ENCODE measurements at regions not wholly inside any gene's neighbourhood (a gene's known extent, or its start where the extent isn't known, plus 50 kb on each side); places are given as distances from the start of the nearest gene placed in this dataset.
A peak's percentile ranks its signal among the peaks of the same experiment; 100 is the strongest.

DNA sequence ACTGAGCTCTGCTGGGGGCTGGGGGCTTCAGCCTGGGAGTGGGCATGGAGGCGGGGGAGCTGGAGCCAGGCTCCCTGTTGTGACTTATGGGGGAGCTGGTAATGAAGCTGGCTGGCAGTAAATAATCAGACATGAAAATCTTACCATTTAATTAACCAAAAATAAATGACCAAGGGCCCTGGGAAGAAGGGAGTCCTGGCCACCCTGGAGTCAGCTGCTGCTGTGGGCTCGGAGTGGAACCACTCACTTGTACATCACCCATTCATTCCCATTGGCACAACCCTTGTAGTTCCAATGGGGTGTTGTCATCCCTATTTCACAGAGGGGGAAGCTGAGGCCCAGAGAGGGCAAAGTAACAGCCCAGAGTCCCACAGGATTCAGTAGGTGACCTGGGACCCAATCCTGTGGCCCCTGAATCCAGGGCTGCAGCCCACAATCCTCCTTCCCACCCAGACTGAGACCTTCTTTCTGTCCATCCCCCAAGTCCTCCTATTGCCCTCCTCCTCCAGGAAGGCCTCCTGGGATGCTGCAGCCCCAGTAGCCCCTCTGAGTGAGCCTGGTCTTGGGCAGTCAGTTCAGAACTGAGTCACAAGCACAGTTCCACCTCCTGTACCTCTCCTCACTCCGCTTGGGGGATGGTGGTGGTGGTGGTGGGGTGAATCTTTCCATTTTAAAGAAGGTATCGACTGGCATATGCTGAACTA, 259.4 kb upstream of the MVB12B start:
- Histone ChIP-seq H3K79me2 (ENCODE audit: control insufficient read depth, insufficient read depth, low read length) (no peaks in the 10 kb centered on the region), H3K36me3 (ENCODE audit: control insufficient read depth, insufficient read depth, low read length) (no peaks in the 10 kb centered on the region), H3K4me1 (replicated peaks in 1 of 2; ENCODE audit: control insufficient read depth in 2 of 2, insufficient read depth in 2 of 2, low read length in 2 of 2) (no peaks in the 10 kb centered on the region), H3K9me3 (replicated peaks; ENCODE audit: control insufficient read depth, insufficient read depth, low read depth, low read length) (no peaks in the 10 kb centered on the region), H4K20me1 (replicated peaks; ENCODE audit: control insufficient read depth, insufficient read depth, low read length) (no peaks in the 10 kb centered on the region), H3K9ac (ENCODE audit: insufficient read depth in 1 of 2, low read depth in 2 of 2, low read length in 2 of 2) (no peak overlapping the region), H3K27ac (ENCODE audit: extremely low read depth, low read depth, low read length) (no peak overlapping the region), H3K4me2 (ENCODE audit: insufficient read depth, low read length) (no peak overlapping the region), H3K27me3 (ENCODE audit: control insufficient read depth in 2 of 2, insufficient read depth in 2 of 2, low read length in 2 of 2) (peaks cover 2 to 23% of the 10 kb centered on the region in 2 experiments; a peak in 3 of 5 replicates), H3K9me1 (ENCODE audit: control insufficient read depth, insufficient read depth, low read length) (no peaks in the 10 kb centered on the region), H2AFZ (ENCODE audit: low read depth, low read length) (no peak overlapping the region), H3K4me3 (no peak overlapping the region)
- intact Hi-C loops (cut with micrococcal nuclease) = no loop called here
- ChIA-PET POLR2A (interaction anchor here (1.2 kb wide), 1 partner anchor 13 kb away, joined by 4 read pairs; no protein-coding TSS in a partner anchor), CTCF (ENCODE audit: low intra/inter-chr PET ratio) (no interaction called here)
- DNase-seq (ENCODE audit: extremely low read depth in 1 of 4, low spot score in 3 of 4) (no peak), FAIRE-seq (no peak), ATAC-seq (no peak)
- in situ Hi-C loops (cut with MboI) = no loop called here
- no TSS peak for BruUV-seq (replicated peaks)
- WGBS (ENCODE audit: insufficient coverage, low coverage, missing lambda C conversion rate) = 6% methylated on average over 2 of the region's 4 CpGs
- TF ChIP-seq CREBBP (IDR thresholded peaks at IDR 0.05; ENCODE audit: low read depth, low read length) = no peak
- no peak for TF ChIP-seq JUNB (CRISPR knock-in tag; conservative IDR thresholded peaks at IDR 0.05)
- no peak for TF ChIP-seq KHSRP (IDR thresholded peaks at IDR 0.05)
- TF ChIP-seq DDX20 (tag; IDR thresholded peaks at IDR 0.05; ENCODE audit: low read depth) = no peak
- peak; percentile 94 for TF ChIP-seq ZFP36 (IDR thresholded peaks at IDR 0.05; ENCODE audit: low read depth, low read length, partially characterized antibody)

DNA sequence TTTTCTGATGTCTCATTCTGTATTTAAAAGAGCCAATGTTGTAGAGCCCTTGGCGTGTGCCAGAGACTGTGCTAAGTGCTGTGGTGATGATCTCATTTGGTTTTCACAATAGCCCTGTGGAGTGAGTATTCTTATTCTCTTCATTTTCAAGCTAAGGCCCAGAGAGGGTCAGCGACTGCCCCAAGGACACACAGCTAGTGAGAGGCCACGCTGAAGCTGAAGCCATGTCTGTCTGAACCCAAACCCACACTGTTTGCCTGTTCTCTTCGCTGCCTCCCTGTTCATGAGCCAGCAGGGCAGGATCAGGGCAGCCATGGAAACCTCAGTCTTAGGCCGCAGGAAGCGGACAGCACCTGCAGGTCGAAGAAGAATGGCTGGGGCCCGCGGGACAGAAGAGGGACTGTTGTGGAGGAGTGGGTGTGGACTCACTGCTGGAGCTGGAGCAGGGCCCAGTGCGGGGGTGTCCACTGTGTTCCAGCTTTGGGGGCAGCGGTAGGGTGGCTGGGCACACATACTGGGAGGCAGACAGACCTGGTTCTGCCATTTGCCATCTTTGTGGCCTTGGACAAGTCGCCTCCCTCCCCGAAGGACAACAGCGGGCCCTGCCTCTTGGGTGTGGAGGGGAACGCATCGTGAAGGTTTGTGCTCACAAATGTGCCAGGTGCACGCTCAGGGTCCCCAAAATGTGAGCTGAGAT, 257.9 kb upstream of the MVB12B start:
- H3K9ac ChIP-seq (ENCODE audit: insufficient read depth in 1 of 2, low read depth in 2 of 2, low read length in 2 of 2) = no peak overlapping the region
- H3K27me3 ChIP-seq (ENCODE audit: control insufficient read depth in 2 of 2, insufficient read depth in 2 of 2, low read length in 2 of 2) = peaks cover 2 to 31% of the 10 kb centered on the region in 2 experiments; a peak in 3 of 5 replicates
- H3K79me2 ChIP-seq (ENCODE audit: control insufficient read depth, insufficient read depth, low read length) = no peaks in the 10 kb centered on the region
- H3K36me3 ChIP-seq (ENCODE audit: control insufficient read depth, insufficient read depth, low read length) = no peaks in the 10 kb centered on the region
- H4K20me1 ChIP-seq (replicated peaks; ENCODE audit: control insufficient read depth, insufficient read depth, low read length) = no peaks in the 10 kb centered on the region
- no peaks in the 10 kb centered on the region for H3K4me1 ChIP-seq (replicated peaks in 1 of 2; ENCODE audit: control insufficient read depth in 2 of 2, insufficient read depth in 2 of 2, low read length in 2 of 2)
- CTCF ChIA-PET (ENCODE audit: low intra/inter-chr PET ratio) = no interaction called here
- no peak overlapping the region for H3K4me2 ChIP-seq (ENCODE audit: insufficient read depth, low read length)
- no peak overlapping the region for H3K27ac ChIP-seq (ENCODE audit: extremely low read depth, low read depth, low read length)
- H2AFZ ChIP-seq (ENCODE audit: low read depth, low read length) = no peak overlapping the region
- in situ Hi-C loops (cut with MboI) = no loop called here
- peak; percentile 73 for TF ChIP-seq ZFP36 (IDR thresholded peaks at IDR 0.05; ENCODE audit: low read depth, low read length, partially characterized antibody)
- TF ChIP-seq ZNF586 (CRISPR knock-in tag; conservative IDR thresholded peaks at IDR 0.05) = no peak
- TF ChIP-seq RBM25 (IDR thresholded peaks at IDR 0.05; ENCODE audit: low read depth, low read length, severe bottlenecking) = peak; percentile 79
- FAIRE-seq (no peak), DNase-seq (ENCODE audit: extremely low read depth in 1 of 4, low spot score in 3 of 4) (no peak), ATAC-seq (no peak)
- H3K9me1 ChIP-seq (ENCODE audit: control insufficient read depth, insufficient read depth, low read length) = no peaks in the 10 kb centered on the region
- no TSS peak for BruUV-seq (replicated peaks)
- POLR2A ChIA-PET = no interaction called here
- no peaks in the 10 kb centered on the region for H3K9me3 ChIP-seq (replicated peaks; ENCODE audit: control insufficient read depth, insufficient read depth, low read depth, low read length)
- intact Hi-C loops (cut with micrococcal nuclease) = no loop called here
- WGBS (ENCODE audit: insufficient coverage, low coverage, missing lambda C conversion rate) = under 1% methylated on average over 17 of the region's 17 CpGs
- no peak overlapping the region for H3K4me3 ChIP-seq

All from K562 (cell line).